AG04450 (cell line): ENCODE measurements at regions not wholly inside any gene's neighbourhood (a gene's known extent, or its start where the extent isn't known, plus 50 kb on each side); places are given as distances from the start of the nearest gene placed in this dataset.

Source experiments
- CTCF ChIA-PET: fragments of 300-600, 350-600 bp; formaldehyde crosslinking; extraction: SDS; loops from one replicate; lab custom pipeline; 2022; ENCODE audit warnings: antibody characterized with exemption, inconsistent platforms; lab: Charles Lee
- POLR2A ChIA-PET: fragments of 350-600 bp; formaldehyde crosslinking; extraction: SDS; loops from one replicate; lab custom pipeline; 2021; ENCODE audit warnings: antibody characterized with exemption, inconsistent platforms; lab: Yijun Ruan, JAX
- DNase-seq: peaks from one replicate; pipeline ENCODE4 v3.0.0-alpha.2; 2011; ENCODE audit warnings: low read depth, low spot score
- H3K27ac ChIP-seq: one replicate; pipeline ENCODE4 v1.5.1; 2012; ENCODE audit warnings: low read depth, low read length, control low read depth
- H3K27me3 ChIP-seq: one replicate; pipeline ENCODE4 v1.6.0; 2012; ENCODE audit warnings: low read length; ENCODE audit not compliant: control insufficient read depth, insufficient read depth
- H3K4me3 ChIP-seq: 2 replicates; pipeline ENCODE4 v1.5.1; 2011; ENCODE audit warnings: mild to moderate bottlenecking, low read depth, low read length, control low read depth
- H3K9me3 ChIP-seq: 2 replicates; pipeline ENCODE4 v1.5.1; 2012; ENCODE audit warnings: low read length; ENCODE audit not compliant: control insufficient read depth, insufficient read depth
- TF ChIP-seq, protein P1 (sequence below): IDR thresholded peaks from 2 replicates; pipeline ENCODE4 v1.5.1; 2011; ENCODE audit warnings: low read depth, low read length, control low read depth, inconsistent platforms

DNA sequence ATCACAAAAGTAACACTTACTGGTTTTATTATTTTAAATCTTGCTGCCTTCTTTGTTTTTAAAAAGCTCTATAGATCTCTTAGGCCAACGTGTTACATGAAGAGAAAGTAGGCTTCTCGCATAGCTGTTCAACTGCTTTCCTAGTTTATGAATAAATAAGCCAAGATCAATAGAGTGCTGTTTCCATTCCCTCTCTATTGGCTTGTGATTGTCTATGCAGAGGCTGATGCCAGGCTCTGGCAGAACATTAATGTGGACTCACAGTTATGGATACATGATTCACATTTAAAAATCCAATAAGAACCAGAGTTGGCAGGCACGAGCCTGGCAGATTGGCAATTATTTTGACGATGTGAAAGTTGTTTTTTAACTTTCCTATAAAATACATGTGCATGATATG, 137.5 kb downstream of the GNAT3 start:
- TF ChIP-seq, protein P1, sequence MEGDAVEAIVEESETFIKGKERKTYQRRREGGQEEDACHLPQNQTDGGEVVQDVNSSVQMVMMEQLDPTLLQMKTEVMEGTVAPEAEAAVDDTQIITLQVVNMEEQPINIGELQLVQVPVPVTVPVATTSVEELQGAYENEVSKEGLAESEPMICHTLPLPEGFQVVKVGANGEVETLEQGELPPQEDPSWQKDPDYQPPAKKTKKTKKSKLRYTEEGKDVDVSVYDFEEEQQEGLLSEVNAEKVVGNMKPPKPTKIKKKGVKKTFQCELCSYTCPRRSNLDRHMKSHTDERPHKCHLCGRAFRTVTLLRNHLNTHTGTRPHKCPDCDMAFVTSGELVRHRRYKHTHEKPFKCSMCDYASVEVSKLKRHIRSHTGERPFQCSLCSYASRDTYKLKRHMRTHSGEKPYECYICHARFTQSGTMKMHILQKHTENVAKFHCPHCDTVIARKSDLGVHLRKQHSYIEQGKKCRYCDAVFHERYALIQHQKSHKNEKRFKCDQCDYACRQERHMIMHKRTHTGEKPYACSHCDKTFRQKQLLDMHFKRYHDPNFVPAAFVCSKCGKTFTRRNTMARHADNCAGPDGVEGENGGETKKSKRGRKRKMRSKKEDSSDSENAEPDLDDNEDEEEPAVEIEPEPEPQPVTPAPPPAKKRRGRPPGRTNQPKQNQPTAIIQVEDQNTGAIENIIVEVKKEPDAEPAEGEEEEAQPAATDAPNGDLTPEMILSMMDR = no peak
- no peak for DNase-seq
- Histone ChIP-seq H3K27me3 (no peaks in the 10 kb centered on the region), H3K4me3 (no peak overlapping the region), H3K27ac (no peak overlapping the region), H3K9me3 (no peaks in the 10 kb centered on the region)
- CTCF ChIA-PET = no interaction called here
- POLR2A ChIA-PET = no interaction called here

DNA sequence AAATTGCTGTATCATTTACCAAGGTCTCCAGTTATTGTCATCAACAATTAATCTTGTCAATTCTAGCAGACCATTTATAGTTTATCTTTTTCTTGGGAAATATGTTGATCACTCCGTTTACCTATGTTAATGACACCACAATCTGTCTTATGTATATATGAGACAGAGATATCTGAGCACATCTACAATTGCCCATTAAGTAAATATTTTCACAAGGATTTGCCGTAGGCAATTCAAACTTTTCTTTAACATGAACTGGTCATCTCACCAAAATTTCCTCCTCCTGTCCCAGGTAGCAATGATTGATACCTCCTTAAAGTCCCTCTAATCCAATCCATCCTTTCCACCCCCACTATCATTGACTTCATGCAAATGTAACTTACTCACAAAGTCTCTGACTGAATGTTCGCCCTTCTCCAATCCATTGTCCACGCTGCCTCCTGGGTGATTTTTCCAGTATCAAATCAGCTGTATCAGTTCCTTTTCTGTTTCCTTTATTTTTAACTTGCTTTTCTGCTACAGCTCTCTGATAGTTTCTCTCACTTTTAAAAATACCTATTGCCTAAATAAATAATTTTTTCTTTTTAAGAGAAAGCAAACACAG, 138.3 kb downstream of the GNAT3 start:
- POLR2A ChIA-PET = interaction anchor here (0.8 kb wide), 1 partner anchor 954 kb away, joined by 3 read pairs; no protein-coding TSS in a partner anchor
- CTCF ChIA-PET = no interaction called here
- H3K9me3 ChIP-seq = no peaks in the 10 kb centered on the region
- no peaks in the 10 kb centered on the region for H3K27me3 ChIP-seq
- TF ChIP-seq, protein P1 = no peak
- H3K4me3 ChIP-seq = no peak overlapping the region
- no peak for DNase-seq
- no peak overlapping the region for H3K27ac ChIP-seq

DNA sequence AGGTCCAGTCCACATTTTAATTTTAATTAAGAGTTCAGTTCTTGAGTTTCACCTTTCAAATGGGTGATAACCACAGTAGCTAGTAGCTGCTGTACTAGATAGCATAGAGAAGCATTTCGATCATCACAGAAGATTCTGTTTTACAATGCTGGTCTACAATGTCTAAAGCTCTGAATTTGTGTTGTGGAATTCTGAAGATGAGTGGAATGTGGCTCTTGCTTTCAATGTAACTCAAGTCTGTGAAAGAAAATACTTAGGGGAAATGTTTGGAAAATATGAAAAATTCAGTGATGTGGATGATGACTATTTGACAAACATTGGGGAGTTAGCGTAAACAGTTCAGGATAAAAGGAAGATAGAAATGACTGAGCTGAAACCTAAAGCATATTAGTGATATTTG, 139.4 kb downstream of the GNAT3 start:
- ChIA-PET POLR2A (no interaction called here), CTCF (interaction anchor here (0.7 kb wide), 1 partner anchor 20 kb away, joined by 3 read pairs; no protein-coding TSS in a partner anchor)
- TF ChIP-seq, protein P1 = no peak
- DNase-seq = peak; percentile 47
- Histone ChIP-seq H3K27me3 (no peaks in the 10 kb centered on the region), H3K4me3 (no peak overlapping the region), H3K27ac (no peak overlapping the region), H3K9me3 (no peaks in the 10 kb centered on the region)

DNA sequence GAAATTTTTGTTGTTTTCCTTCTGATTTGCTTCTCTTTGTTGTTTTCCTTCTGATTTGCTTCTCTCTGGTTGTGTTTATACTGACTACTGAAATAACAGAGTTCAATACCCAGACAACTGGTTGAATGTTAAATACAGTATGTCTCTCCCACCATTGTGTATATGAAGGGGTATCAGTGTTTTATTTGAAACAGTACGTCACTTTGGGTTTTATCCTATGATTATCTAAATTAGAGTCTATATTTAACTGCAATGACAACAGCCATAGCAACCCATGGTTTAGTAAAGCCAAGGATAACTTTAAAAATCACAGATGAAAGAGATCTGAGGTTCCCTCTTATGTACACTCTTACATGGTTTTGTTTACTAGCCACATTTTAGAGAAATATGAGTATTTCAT, 141.3 kb downstream of the GNAT3 start:
- TF ChIP-seq, protein P1 = no peak
- H3K27ac ChIP-seq = no peak overlapping the region
- no peaks in the 10 kb centered on the region for H3K27me3 ChIP-seq
- DNase-seq = no peak
- H3K4me3 ChIP-seq = no peak overlapping the region
- POLR2A ChIA-PET = no interaction called here
- H3K9me3 ChIP-seq = no peaks in the 10 kb centered on the region
- CTCF ChIA-PET = no interaction called here

- Histone ChIP-seq H3K4me3 (no peak overlapping the region), H3K9me3 (no peaks in the 10 kb centered on the region), H3K27me3 (no peaks in the 10 kb centered on the region), H3K27ac (no peak overlapping the region)
- ChIA-PET POLR2A (no interaction called here), CTCF (no interaction called here)
- no peak for DNase-seq
- TF ChIP-seq, protein P1 = no peak
Observed at GRCh38 chr7:80369321-80369720, 142.5 kb downstream of the GNAT3 start.
